Medulla oblongata (tissue), 1 donor: ENCODE measurements at regions not wholly inside any gene's neighbourhood (a gene's known extent, or its start where the extent isn't known, plus 50 kb on each side); places are given as distances from the start of the nearest gene placed in this dataset.
"Not testable (repeated sequence)": the region's sequence is repeated elsewhere in the genome, so short reads cannot be mapped to it uniquely, and the experiment has no call there.

Experiments used
- DNase-seq: peaks from one replicate; pipeline ENCODE4 v3.0.0-alpha.2; 2015; ENCODE audit errors: extremely low spot score

DNA sequence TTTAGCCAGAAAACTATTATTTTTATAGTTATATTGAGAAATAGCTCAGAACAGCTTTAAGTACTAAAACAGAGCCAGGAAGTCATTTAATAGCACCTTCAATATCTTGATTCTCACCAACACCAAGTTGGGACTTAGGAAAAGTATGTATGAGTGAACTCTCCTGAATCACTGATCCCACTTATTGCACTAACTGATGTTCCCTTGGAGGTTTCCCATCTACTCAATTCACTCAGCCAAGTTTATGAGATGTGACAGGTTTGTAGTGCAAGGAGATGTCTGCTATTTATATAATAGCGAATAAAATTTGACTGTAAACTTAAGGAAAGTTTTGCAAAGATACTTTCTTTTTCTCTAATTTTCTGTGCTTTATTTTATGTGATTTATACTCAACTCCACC lies 1147.6 kb upstream of the PCDH20 start:
- DNase-seq: no peak

DNA sequence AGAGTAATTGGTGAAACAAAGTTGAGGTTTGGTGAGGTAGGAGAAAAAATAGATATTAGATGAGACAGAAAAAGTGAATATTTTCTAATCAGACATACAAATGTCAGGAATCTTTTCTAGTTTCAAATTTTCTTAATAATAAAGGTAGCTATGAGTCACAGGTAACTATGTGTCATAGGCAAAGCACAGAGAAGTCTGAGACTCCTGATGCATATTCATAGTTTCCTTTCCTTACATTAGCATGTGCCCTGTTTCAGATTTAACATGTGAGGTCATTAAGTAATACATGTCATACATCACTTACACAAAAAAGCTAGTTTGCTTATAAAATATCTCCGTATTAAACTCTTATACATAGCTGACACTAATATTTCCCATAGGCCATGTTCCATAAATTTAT lies 1141.3 kb upstream of the PCDH20 start:
- no peak for DNase-seq

DNA sequence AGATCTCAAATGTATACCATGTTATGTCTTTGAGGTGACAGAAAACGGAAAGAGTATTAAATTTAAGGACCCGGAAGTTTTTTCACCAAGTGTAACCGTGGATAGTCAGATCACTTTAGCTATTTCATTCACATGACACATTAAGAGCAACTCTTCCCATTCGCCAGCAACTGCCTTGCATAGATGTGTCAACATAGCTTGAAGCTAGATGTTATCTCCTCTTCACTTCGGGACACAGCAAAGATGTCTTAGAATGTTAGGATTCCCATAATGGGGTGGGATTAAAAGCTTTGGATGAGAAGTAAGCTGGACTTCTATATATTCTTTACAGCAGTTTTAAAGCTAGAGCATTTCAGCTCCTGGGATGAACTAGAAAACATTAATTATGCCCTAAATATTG lies 1135.9 kb upstream of the PCDH20 start:
- no peak for DNase-seq

DNA sequence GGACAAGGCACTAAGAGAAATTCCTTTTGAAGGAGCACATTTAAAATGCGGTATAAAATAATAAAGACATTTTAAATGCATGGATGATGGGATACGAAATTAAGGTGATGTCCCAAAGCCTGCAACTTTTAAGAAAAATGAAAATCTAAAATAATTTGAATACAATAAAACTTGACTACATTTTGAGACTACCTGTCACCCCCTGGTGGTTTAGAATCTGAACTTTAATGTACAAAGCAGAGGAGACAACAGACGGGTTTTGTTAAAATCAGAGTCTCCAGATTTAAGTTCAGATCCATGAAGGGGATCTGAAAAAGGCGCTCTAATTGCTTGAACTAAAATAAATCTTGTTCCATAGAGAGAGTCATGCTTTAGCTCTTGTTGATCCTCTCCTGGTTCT lies 1129.3 kb upstream of the PCDH20 start:
- no peak for DNase-seq

DNA sequence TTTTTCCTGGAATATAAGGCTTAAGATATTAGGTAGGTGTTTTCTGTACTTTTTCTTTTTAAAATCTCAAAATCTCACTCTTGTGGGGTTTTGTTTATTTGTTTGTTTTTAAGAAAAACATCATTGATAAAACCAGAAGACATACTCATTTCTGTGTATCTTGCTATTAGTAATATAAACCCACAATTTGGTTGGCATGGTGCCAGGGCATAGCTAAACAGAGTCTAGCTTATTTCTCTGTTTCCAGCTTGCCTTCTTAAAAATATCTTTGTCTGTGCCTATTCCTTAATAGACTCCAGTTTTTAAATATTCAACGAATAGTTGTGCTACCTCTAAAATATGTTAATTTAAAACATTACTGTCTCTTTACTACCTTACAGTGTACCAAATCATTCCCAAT lies 1121.9 kb upstream of the PCDH20 start:
- no peak for DNase-seq

DNA sequence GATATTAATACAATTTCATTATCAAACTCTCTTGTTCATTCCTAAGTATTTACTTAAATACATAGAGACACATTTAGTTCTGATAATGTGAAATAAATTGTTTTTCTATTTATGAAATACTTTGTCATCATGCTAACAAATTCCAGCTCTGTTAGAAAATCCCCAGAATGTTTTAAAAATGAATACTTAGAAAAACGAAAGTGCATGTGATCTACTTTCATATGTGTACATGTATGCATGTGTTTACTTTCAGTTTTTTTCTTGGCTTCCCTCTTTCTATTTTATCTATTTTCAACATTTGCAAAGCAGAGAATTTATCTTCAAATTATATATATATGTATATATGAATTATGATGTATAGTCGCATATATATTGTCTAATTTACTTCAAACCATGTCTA lies 1110.0 kb upstream of the PCDH20 start:
- no peak for DNase-seq

DNA sequence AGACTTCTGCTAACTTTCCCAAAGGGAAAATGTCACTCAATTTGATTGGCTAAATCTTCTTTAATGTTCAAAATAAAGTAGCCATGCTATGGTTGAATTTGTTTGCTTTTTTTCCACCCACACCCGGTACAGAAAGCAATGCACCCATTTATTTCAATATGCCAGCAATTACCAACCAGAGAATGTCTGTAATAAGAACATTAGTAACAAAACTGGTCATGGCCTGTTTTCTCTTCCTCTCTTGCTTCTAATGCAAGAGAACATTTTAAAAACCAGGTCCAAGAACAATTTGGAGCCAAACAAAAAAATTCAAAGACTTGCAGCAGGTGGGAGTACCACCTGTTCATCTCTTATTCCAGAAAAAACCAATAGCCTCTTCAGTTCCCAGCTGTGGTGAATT lies 1108.8 kb upstream of the PCDH20 start:
- DNase-seq: no peak

DNA sequence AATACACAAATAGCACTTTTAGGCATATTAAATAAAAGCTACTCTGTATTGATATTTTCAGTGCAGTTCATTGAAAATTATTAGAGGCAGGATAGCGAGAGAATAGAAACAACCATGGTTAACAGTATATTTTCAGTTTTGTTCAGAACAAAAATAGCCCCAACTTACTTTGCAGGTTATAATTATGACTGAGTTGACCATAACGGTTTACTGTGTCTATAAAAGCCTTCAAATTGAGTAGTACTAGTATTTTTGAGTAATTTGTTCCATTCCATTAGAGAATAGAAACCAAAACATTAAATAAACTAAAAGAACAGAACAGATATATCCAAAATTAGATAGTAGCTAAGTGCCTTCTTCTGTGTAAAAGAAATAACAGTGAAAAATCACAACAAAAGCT lies 1108.4 kb upstream of the PCDH20 start:
- no peak for DNase-seq

DNA sequence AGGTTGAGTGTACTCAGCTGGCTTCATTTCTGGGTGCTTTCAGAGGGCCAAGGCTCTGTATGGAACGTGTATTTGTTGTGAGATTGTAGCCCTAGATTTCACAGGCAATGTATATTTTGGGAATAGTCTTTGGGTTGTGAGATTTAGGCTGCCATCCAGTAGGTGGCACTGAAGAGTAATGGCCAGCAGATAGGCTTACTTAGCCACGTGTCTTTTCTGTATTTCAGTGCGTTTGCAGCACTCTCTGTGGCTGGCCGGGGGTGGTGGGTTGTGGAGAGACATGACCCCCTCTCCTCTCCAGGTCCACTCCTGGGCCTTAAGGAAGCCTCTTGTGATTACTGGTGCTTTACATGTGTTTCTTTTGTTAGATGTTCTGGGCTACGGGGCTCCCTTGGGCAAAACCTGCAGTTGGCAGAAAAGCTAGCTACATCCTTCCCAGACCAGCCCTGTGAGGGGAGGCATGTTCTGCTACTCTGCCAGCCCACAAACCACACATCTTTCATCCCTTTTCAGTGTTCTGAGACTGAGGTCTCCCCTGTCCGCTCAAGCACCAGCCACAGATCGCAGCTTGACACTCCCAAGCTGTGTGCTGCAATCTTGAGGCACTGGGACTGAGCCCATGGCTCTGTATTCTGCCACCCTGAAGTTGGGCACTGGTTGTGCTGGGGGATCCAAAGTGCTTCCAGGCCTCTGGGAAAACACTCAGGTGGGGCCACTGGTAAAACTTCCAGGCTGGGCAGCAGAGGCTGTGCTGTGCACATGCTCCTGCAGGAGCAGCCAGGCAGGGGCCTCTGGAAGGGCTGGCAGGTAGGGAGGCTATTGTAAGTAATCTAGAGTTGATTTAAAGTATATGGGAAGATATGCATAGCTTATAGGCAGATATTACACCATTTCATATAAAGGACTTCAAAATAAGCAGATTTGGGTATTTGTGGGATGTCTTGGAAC lies 1096.8 kb upstream of the PCDH20 start:
- DNase-seq: peak; percentile 53

DNA sequence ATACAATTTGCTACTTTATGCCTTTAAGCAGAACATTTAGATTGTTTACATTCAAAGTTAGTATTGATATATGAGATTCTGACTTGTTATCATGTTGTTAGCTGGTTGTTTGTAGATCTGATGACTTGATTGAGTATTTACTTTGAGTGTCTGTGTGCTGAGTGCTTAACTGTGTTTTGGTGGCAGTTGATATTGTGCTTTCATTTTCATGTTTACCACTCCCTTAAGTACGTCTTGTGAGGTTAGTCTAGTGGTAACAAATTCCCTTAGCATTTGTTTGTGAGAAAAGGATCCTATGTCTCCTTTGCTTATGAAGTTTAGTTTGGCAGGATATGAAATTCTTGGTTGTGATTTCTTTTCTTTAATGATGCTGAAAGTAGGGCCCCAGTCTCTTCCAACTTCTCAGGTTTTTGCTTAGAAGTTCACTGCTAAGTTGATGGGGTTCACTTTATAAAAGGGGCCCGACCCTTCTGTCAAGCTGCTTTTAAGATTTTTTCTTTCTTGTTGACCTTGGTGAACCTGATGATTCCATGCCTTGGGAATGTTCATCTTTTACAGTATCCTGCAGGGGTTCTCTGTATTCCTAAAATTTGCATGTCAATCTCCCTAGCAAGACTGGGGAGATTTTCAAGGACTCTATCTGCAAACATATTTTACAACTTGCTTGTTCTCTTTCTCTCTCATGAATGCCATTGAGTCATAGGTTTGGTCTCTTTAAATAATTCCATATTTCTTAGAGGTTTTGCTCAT lies 1095.4 kb upstream of the PCDH20 start:
- no peak for DNase-seq

DNA sequence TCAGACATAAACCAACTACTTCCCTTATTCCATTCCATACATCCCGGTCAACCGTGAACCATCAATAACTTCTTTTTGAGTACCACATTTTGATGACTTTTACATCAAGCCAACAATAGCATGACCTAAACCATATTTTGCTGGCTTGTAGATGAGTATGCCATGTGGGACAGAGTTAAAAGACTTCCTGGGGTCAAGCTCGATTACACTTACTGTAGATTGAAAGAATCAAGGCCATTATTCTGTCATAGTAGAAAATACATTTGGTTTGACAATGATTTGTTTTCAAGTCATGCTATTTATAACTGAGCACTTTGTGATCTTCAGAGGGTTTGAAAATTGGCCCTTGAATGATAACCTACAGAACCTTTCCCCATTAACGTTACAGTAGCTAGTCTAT lies 1086.9 kb upstream of the PCDH20 start:
- no peak for DNase-seq

DNA sequence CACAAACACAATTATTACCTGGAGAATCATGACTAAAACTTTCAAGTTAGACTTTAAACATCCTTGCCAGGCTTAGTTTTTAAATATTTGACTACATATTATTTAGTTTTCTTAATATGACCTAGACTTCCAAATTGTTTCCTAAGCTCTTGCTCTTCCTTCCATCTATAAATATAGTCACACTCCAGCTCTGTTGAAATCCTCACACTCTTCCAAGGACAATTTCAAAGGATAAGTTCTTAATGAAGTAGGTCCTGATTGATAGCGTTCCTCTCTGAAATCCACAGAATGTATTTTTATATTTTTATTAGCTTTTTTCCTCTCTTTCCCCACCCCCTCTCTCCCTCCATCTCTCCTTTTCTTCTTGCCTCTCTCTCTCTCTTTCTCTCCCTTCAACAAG lies 1074.1 kb upstream of the PCDH20 start:
- DNase-seq: no peak

DNA sequence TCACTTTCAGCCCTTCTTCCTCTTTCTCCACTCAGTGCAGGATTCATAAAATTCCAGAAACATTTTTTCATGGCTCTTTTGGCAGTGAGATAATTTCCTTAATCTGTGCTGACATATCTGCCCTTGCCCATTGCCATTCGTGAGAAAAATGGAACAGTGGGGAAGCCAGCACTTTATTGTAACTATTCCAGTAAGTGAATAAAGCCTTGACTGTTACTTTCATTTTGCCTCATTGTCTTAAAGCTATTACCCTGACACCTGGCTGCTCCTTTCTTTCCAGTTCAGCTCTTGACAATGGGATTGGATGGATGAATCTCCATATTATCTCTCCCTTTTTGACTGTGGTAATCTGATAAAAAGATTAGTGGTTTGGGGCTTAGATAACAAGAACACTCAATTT lies 1068.1 kb upstream of the PCDH20 start:
- DNase-seq: no peak

DNA sequence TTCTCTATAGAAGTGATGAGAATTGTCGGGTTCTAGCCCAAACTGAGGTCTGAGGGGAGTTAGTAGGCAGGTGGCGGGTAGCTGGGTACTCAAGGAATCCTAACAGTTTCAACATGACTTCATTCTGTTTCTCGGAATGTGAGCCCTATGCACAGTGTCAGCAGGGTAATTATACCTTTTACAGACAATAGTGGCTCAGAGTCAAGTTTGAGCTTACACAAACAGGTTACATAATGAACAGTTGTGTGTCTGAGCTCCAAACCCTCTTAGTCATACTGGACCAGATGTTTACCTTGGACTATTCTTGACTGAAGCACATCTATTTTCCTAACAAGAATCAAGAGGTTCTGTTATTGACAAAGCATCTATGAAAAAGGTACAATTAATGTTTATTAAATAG lies 1066.7 kb upstream of the PCDH20 start:
- DNase-seq: no peak

DNA sequence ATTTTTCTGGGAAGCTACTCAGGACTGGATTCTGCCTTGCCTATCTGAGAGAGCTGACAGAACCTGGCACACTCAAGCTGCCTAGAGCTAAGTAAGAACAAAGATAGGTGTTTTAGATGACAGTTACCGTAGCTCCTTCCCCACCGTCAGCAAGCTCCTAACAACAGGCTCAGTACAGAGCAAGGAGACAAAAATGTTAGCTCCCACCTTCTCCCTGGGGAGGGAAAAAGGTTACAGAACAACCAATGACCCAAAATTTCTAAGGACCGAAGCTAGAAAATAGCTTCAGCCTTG lies 1058.2 kb upstream of the PCDH20 start:
- DNase-seq: no peak

DNA sequence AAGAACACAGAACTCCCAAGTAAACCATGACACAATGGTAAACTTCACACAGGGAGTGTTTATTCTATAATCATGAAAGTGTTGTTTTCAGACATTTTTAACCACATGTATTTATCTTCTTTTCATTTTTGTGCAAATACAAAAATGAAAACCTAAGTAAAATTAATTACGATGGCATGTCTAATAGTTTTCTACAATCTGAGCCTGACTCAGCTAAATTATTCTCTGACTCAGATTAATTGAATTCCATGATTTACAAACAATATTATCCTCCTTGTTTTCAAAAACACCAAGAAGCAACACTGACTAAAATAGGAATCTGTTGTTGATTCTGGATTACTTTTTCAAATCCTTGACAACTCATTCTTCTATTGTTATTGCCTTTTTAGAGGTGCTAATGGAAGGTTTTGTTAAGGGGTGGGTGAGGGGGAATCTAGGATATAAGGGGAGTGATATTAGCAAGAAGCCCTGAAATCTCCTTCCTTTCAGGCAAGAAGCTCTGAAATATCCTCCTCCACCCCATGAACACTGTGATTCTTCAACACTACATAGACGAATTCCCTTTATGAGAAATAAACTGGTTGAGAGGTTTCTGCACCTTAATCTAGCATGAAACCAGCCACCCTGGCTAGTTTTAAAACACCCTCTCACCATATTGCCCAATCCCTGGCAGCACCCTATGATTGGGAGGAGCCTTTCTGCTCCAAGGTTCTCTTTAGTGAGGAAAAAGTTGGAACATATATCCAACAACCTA lies 1057.7 kb upstream of the PCDH20 start:
- DNase-seq: no peak

DNA sequence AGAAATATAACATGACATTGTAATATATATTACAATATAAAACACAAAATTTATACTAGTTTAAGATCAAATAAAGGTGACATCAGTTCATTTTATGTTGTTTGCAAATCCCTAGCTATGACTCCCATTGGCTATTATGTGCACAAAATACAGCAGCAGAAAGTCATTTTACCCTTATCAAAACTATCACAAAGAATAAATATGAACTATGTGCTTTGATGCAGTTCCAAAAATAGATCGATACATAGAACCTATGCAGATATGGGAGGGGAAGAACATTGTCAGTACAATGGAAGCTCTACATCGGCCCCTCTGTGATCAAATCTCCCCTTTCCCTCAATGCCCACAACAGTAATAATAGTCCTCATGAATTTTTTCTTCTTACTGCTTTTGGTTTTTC lies 1038.1 kb upstream of the PCDH20 start:
- DNase-seq: no peak

DNA sequence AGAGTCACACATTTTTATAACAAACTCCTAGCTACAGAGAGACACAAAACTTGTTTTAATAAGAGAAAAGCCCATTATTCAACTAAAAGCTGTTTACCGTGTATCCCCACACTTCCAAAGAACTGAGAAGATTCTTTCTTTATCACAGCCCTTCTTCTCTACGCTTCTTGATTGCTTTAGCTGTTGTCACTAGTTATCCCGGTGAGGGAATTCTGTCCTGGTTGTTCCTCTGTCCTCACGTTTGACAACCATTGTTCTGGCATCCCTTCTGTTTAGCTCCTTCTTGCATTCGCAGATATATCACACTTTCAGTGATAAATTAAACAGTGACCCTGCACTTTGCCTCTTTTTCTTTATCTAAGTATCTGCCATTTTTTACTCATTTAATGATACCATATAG lies 1035.1 kb upstream of the PCDH20 start:
- DNase-seq: no peak

DNA sequence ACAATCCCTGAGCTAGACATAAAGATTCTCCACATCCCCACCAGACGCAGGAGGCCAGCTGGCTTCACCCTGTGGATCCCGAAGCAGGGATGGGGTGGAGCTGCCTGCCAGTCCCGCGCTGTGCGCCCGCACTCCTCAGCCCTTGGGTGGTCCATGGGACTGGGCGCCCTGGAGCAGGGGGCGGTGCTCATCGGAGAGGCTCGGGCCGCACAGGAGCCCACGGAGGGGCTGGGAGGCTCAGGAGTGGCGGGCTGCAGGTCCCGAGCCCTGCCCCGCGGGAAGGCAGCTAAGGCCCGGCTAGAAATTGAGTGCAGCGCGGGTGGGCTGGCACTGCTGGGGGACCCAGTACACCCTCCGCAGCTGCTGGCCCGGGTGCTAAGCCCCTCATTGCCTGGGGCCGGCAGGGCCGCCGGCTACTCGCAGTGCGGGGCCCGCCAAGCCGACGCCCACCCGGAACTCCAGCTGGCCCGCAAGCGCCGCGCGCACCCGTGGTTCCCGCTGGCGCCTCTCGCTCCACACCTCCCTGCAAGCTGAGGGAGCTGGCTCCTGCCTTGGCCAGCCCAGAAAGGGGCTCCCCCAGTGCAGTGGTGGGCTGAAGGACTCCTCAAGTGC lies 1032.2 kb upstream of the PCDH20 start:
- DNase-seq: not testable (repeated sequence)

DNA sequence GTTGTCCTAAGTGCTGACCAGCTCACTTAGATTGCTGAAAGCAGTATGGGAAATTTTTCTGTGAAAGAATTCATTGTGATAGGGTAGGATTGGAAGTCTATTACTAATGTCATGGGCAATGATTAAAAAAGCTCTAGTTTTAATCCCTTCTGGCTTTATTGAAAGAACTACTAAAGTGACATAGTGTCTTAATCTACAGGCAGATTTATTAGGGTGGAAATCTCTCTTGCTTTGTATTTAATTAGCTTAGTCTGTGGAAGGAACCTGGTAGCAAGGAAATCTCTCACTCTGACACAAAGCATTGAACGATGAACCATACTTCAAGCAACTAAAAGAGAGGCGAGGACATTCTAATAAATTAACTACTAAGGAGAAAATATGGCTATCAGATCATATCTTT lies 1029.2 kb upstream of the PCDH20 start:
- DNase-seq: no peak

DNA sequence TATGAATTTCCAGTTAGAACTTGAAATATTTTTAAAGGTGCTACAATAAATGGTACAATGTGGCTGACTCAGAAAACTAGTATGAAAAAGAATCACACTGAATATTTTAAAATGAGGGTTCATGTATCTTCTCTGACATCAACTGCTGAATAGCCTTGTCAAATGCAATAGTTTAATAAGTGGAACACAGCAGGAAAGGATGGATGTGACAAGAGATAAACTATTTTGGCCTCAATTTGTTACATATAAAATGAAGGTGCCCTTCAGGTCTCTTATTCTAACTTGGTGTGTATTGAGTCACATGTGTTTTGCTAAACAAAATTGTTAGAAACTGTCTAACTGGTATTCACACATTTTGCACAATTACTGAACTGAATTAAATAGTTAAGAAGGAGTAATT lies 1018.4 kb upstream of the PCDH20 start:
- no peak for DNase-seq

DNA sequence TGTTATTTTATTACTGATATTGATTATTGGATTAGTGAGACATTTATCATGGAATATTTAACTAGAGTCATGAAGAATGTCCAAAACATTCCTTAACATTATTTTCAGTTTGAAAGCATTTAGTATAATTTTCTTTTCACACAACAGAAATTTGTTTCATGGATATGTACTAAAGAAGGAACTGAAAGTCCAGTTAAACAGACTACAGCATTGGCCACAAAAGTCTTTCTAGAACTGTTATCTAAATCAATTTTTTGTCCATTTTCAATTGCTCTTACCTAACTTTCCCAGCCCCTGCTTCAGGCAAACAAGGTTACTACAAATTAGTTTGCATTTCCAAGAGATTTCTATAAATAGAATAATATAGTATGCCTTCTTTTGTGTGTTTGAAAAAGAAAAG lies 1018.0 kb upstream of the PCDH20 start:
- no peak for DNase-seq
